Neuronal stem cell (in vitro differentiated cells): ENCODE measurements at regions not wholly inside any gene's neighbourhood (a gene's known extent, or its start where the extent isn't known, plus 50 kb on each side); places are given as distances from the start of the nearest gene placed in this dataset.

Experiments
- DNase-seq: peaks from one replicate; pipeline ENCODE4 v3.0.0-alpha.2; 2013; ENCODE audit warnings: low spot score
- H2AFZ ChIP-seq: one replicate; pipeline ENCODE4 v1.6.1; 2013; ENCODE audit warnings: mild to moderate bottlenecking, low read length, inconsistent platforms
- H2AK5ac ChIP-seq: 2 replicates; pipeline ENCODE4 v1.6.1; 2013; ENCODE audit warnings: low read depth, mild to moderate bottlenecking, inconsistent platforms, low read length, moderate library complexity, mixed read lengths
- H2BK120ac ChIP-seq: 2 replicates; pipeline ENCODE4 v1.6.1; 2013; ENCODE audit warnings: low read depth, mild to moderate bottlenecking, inconsistent platforms, low read length, moderate library complexity, mixed read lengths
- H2BK12ac ChIP-seq: one replicate; pipeline ENCODE4 v1.6.1; 2013; ENCODE audit warnings: low read length, inconsistent platforms
- H2BK15ac ChIP-seq: 2 replicates; pipeline ENCODE4 v1.6.1; 2013; ENCODE audit warnings: mild to moderate bottlenecking, low read length, inconsistent platforms, mixed read lengths
- H2BK5ac ChIP-seq: one replicate; pipeline ENCODE4 v1.6.1; 2013; ENCODE audit warnings: inconsistent platforms, mild to moderate bottlenecking, low read length, moderate library complexity
- H3K14ac ChIP-seq: one replicate; pipeline ENCODE4 v1.6.1; 2013; ENCODE audit warnings: low read length, inconsistent platforms
- H3K18ac ChIP-seq: 2 replicates; pipeline ENCODE4 v1.6.1; 2013; ENCODE audit warnings: low read length, inconsistent platforms
- H3K23ac ChIP-seq: 2 replicates; pipeline ENCODE4 v1.6.1; 2013; ENCODE audit warnings: low read depth, mild to moderate bottlenecking, mixed read lengths, low read length, inconsistent platforms; ENCODE audit not compliant: poor library complexity
- H3K27ac ChIP-seq: replicated peaks from 3 replicates; pipeline ENCODE4 v1.5.1; 2013; ENCODE audit warnings: low read length, inconsistent platforms
- H3K27me3 ChIP-seq, 3 experiments: 2 replicates each; pipeline ENCODE4 v1.6.1; 2013; ENCODE audit warnings: low read length in 3 of 3, mild to moderate bottlenecking in 2 of 3, inconsistent platforms in 1 of 3, low read depth in 1 of 3, mixed read lengths in 1 of 3, moderate library complexity in 1 of 3; ENCODE audit not compliant: control insufficient read depth in 3 of 3, insufficient read depth in 3 of 3
- H3K36me3 ChIP-seq, 2 donors: replicated peaks in 1 of 2; 2 replicates each; pipeline ENCODE4 v1.6.1; 2013; ENCODE audit warnings: low read length in 2 of 2; ENCODE audit not compliant: control insufficient read depth in 2 of 2, insufficient read depth in 2 of 2
- H3K4ac ChIP-seq: 2 replicates; pipeline ENCODE4 v1.6.1; 2013; ENCODE audit warnings: inconsistent platforms, mild to moderate bottlenecking, low read length, moderate library complexity
- H3K4me1 ChIP-seq, 2 donors: 1 replicate in 1 of 2; 2 replicates in 1 of 2; pipeline ENCODE4 v1.6.1; 2013; ENCODE audit warnings: low read length in 2 of 2, low read depth in 1 of 2; ENCODE audit not compliant: control insufficient read depth in 2 of 2, insufficient read depth in 1 of 2
- H3K4me2 ChIP-seq: one replicate; pipeline ENCODE4 v1.6.1; 2013; ENCODE audit warnings: mild to moderate bottlenecking, low read length, inconsistent platforms; ENCODE audit not compliant: insufficient read depth, poor library complexity, severe bottlenecking
- H3K4me3 ChIP-seq, 2 donors: 2 replicates each; pipeline ENCODE4 v1.5.1; 2013; ENCODE audit warnings: low read length in 2 of 2, mild to moderate bottlenecking in 2 of 2, inconsistent platforms in 1 of 2, moderate library complexity in 1 of 2
- H3K79me1 ChIP-seq: one replicate; pipeline ENCODE4 v1.6.1; 2013; ENCODE audit warnings: low read depth, mild to moderate bottlenecking, inconsistent platforms, low read length, moderate library complexity
- H3K9ac ChIP-seq: one replicate; pipeline ENCODE4 v1.6.1; 2013; ENCODE audit warnings: mild to moderate bottlenecking, low read depth, low read length, inconsistent platforms; ENCODE audit not compliant: poor library complexity
- H3K9me3 ChIP-seq, 2 donors: replicated peaks in 1 of 2; 2 replicates each; pipeline versions ENCODE3 to v1.6.1; 2013; ENCODE audit warnings: low read length in 2 of 2, mild to moderate bottlenecking in 2 of 2, inconsistent platforms in 1 of 2, low read depth in 1 of 2, mixed read lengths in 1 of 2, moderate library complexity in 1 of 2; ENCODE audit not compliant: control insufficient read depth in 2 of 2, insufficient read depth in 1 of 2
- H4K8ac ChIP-seq: one replicate; pipeline ENCODE4 v1.6.1; 2013; ENCODE audit warnings: low read depth, mild to moderate bottlenecking, inconsistent platforms, low read length, moderate library complexity
- H4K91ac ChIP-seq: one replicate; pipeline ENCODE4 v1.6.1; 2013; ENCODE audit warnings: low read length, low read depth, mild to moderate bottlenecking, inconsistent platforms; ENCODE audit not compliant: poor library complexity
- WGBS, 2 donors: extraction: QIAGEN DNeasy Blood & Tissue Kit; methylation state at CpG; one replicate each; pipeline ENCODE4 v1.1.7; 2013; ENCODE audit warnings: missing lambda C conversion rate in 2 of 2, mixed read lengths in 1 of 2; ENCODE audit not compliant: insufficient read length in 2 of 2, insufficient replicate concordance in 1 of 2; ENCODE audit errors: extremely low coverage in 2 of 2; 5-methylcytosine and 5-hydroxymethylcytosine counted together

DNA sequence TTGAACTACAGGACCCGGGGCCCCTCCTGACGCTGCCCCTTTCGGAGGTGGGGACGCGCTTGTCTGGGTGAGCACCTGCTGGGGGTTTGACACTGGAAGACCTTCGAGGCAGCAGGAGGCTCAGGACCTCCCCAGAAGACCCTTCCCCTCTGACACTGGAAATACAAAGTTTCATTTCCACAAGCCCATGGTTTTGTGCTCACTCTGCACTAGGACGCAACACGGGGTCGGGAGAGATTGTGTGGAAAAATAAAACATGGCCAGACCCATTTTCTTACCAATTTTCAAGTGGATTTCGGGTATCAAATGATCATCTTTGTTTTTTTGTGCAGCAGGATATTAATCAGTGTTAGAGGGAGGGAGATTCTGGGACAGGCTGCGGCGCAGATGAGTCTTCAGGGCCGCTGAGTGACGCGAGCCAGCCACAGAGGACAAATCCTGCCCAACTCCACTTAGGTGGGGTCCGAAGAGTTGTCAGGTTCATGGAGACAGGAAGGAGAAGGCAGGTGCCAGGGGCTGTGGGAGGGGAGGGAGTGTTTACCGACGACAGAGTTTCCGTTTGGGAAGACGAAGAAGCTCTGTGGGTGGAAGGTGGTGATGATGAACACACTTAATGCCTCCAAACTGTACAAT, 160.0 kb upstream of the AFDN start:
- Histone ChIP-seq H3K36me3 (no peaks in the 10 kb centered on the region), H2BK15ac (peak overlapping the region; percentile 56), H4K91ac (peak overlapping the region; percentile 39), H3K27ac (no peak overlapping the region), H3K27me3 (no peaks in the 10 kb centered on the region), H2BK5ac (peak overlapping the region; percentile 80), H3K4me3 (no peak overlapping the region), H3K9ac (no peak overlapping the region), H3K79me1 (no peaks in the 10 kb centered on the region), H4K8ac (no peak overlapping the region), H2AFZ (no peak overlapping the region), H2BK12ac (peak overlapping the region; percentile 43), H2AK5ac (peak overlapping the region; percentile 83), H2BK120ac (no peak overlapping the region), H3K9me3 (no peaks in the 10 kb centered on the region), H3K23ac (no peak overlapping the region), H3K4me2 (no peak overlapping the region), H3K4ac (peak overlapping the region; percentile 0), H3K18ac (peak overlapping the region; percentile 85), H3K4me1 (peaks cover 40 to 51% of the 10 kb centered on the region in 2 donors), H3K14ac (no peak overlapping the region)
- no peak for DNase-seq
- no CpG with 5 or more reads among the region's 20 CpGs for WGBS, 2 donors

DNA sequence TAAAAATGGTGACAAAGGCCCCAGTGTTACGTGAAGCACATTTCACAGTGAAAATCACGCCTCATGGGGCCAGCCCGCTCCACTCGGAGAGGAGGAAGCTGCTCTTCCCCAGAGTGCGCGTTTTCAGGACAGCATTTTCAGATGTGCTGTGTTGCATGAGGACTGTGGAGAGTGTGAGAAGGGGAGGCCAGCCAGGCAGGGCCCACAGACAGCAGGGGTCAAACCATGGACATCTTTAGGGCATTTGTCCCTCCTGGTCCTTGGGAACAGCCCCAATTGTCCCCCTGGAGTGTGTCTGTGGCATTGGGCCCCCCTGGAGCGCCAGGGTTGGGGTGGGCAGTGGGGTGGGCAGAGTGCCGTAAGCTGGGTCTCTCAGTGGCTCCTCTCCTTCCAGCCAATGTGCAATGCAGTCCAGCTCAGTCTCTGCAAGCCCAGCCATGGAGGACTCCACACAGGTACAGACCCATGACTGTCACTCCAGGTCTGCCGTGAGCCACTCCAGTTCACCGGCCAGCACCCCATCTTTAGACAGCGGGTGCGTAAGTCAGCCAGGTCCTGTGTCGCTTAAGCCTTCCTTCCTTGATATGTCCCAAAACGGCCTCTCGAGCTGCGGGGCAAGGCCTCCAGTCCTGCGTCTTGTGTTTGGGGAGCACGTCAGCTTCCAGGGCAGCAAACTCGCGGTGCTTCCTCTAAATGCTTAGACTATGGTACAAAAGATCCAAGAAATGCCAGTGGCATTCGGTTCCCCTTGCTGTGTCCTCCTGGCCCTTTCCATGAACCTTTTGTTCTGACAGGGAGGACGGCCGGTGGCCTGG, 159.3 kb upstream of the AFDN start:
- Histone ChIP-seq H3K9me3 (peaks cover 0 to 6% of the 10 kb centered on the region in 2 donors), H3K79me1 (no peaks in the 10 kb centered on the region), H3K4me1 (peaks cover 40 to 48% of the 10 kb centered on the region in 2 donors), H3K27me3 (no peaks in the 10 kb centered on the region), H2AFZ (peak overlapping the region; percentile 43), H3K4me3 (no peak overlapping the region), H3K4me2 (no peak overlapping the region), H2BK5ac (peak overlapping the region; percentile 80), H2AK5ac (peak overlapping the region; percentile 83), H3K23ac (no peak overlapping the region), H3K9ac (no peak overlapping the region), H3K18ac (peak overlapping the region; percentile 94), H3K27ac (peak overlapping the region; percentile 76), H4K91ac (peak overlapping the region; percentile 98), H4K8ac (no peak overlapping the region), H2BK12ac (peak overlapping the region; percentile 18), H2BK15ac (peak overlapping the region; percentile 47), H3K14ac (no peak overlapping the region), H2BK120ac (peak overlapping the region; percentile 56), H3K36me3 (no peaks in the 10 kb centered on the region), H3K4ac (peak overlapping the region; percentile 14)
- no CpG with 5 or more reads among the region's 23 CpGs for WGBS, 2 donors
- no peak for DNase-seq

GRCh38 chr6:167668019-167668753, 158.5 kb upstream of the AFDN start:
- Histone ChIP-seq H3K4me2 (no peak overlapping the region), H2AFZ (peak overlapping the region; percentile 43), H3K4me1 (peaks cover 38 to 46% of the 10 kb centered on the region in 2 donors), H3K27ac (peak overlapping the region; percentile 76), H3K9ac (no peak overlapping the region), H3K9me3 (peaks cover 0 to 8% of the 10 kb centered on the region in 2 donors), H3K79me1 (no peaks in the 10 kb centered on the region), H3K36me3 (no peaks in the 10 kb centered on the region), H2BK12ac (no peak overlapping the region), H2BK15ac (peak overlapping the region; percentile 95), H3K14ac (no peak overlapping the region), H3K4me3 (no peak overlapping the region), H3K18ac (peak overlapping the region; percentile 94), H3K23ac (no peak overlapping the region), H3K27me3 (no peaks in the 10 kb centered on the region), H2BK5ac (peak overlapping the region; percentile 80), H2AK5ac (peak overlapping the region; percentile 83), H3K4ac (no peak overlapping the region), H2BK120ac (no peak overlapping the region), H4K91ac (no peak overlapping the region), H4K8ac (no peak overlapping the region)
- peak; percentile 58 for DNase-seq
- no CpG with 5 or more reads among the region's 26 CpGs for WGBS, 2 donors
